Progenitor cell of endocrine pancreas (in vitro differentiated cells): ENCODE measurements at regions not wholly inside any gene's neighbourhood (a gene's known extent, or its start where the extent isn't known, plus 50 kb on each side); places are given as distances from the start of the nearest gene placed in this dataset.

Experiments
- DNase-seq: peaks from one replicate; pipeline ENCODE4 v3.0.0; 2021; ENCODE audit warnings: low spot score; ENCODE audit not compliant: unreplicated experiment
- H3K27ac Mint-ChIP-seq: 2 replicates; pipeline ENCODE4 v1.8.0; 2021; ENCODE audit warnings: mild to moderate bottlenecking, moderate library complexity, mixed read lengths
- H3K27me3 Mint-ChIP-seq: 2 replicates; pipeline ENCODE4 v1.8.0; 2021; ENCODE audit warnings: mixed read lengths
- H3K36me3 Mint-ChIP-seq: 2 replicates; pipeline ENCODE4 v1.8.0; 2022; ENCODE audit warnings: mixed read lengths; ENCODE audit not compliant: insufficient read depth
- H3K4me1 Mint-ChIP-seq: 2 replicates; pipeline ENCODE4 v1.8.0; 2021; ENCODE audit warnings: low read depth, mixed read lengths
- H3K4me3 Mint-ChIP-seq: 2 replicates; pipeline ENCODE4 v1.8.0; 2021; ENCODE audit warnings: low read depth, mild to moderate bottlenecking, moderate library complexity, mixed read lengths
- H3K9me3 Mint-ChIP-seq: 2 replicates; pipeline ENCODE4 v1.8.0; 2021; ENCODE audit warnings: low read depth, mixed read lengths
- CTCF ChIP-seq: fragments of 200-600 bp; sonication (generic); IDR thresholded peaks from one replicate; pipeline ENCODE4 v1.5.0; 2021; ENCODE audit warnings: antibody characterized with exemption, mild to moderate bottlenecking; ENCODE audit not compliant: unreplicated experiment

- TF ChIP-seq CTCF: no peak
- no peak for DNase-seq
- no peak overlapping the region for H3K27ac Mint-ChIP-seq
- no peaks in the 10 kb centered on the region for H3K27me3 Mint-ChIP-seq
- H3K4me1 Mint-ChIP-seq: no peaks in the 10 kb centered on the region
- no peak overlapping the region for H3K4me3 Mint-ChIP-seq
- H3K36me3 Mint-ChIP-seq: no peaks in the 10 kb centered on the region
- no peaks in the 10 kb centered on the region for H3K9me3 Mint-ChIP-seq
These were observed 530.7 kb downstream of the EPHB1 start for GRCh38 chr3:135325726-135326235.

GRCh38 chr3:135326851-135327250 lies 531.8 kb downstream of the EPHB1 start:
- no peak overlapping the region for H3K4me3 Mint-ChIP-seq
- H3K9me3 Mint-ChIP-seq: no peaks in the 10 kb centered on the region
- H3K27me3 Mint-ChIP-seq: no peaks in the 10 kb centered on the region
- no peaks in the 10 kb centered on the region for H3K4me1 Mint-ChIP-seq
- no peaks in the 10 kb centered on the region for H3K36me3 Mint-ChIP-seq
- TF ChIP-seq CTCF: no peak
- no peak for DNase-seq
- no peak overlapping the region for H3K27ac Mint-ChIP-seq

GRCh38 chr3:135328036-135328435 lies 533.0 kb downstream of the EPHB1 start:
- Mint-ChIP-seq H3K4me1 (no peaks in the 10 kb centered on the region), H3K27ac (no peak overlapping the region), H3K36me3 (no peaks in the 10 kb centered on the region), H3K9me3 (peaks cover 3% of the 10 kb centered on the region), H3K27me3 (no peaks in the 10 kb centered on the region), H3K4me3 (no peak overlapping the region)
- DNase-seq: no peak
- no peak for TF ChIP-seq CTCF

- no peak overlapping the region for H3K4me3 Mint-ChIP-seq
- H3K4me1 Mint-ChIP-seq: no peaks in the 10 kb centered on the region
- H3K27ac Mint-ChIP-seq: no peak overlapping the region
These were observed 534.4 kb downstream of the EPHB1 start for GRCh38 chr3:135329479-135329878.

GRCh38 chr3:135337192-135337591 lies 542.1 kb downstream of the EPHB1 start:
- no peaks in the 10 kb centered on the region for H3K36me3 Mint-ChIP-seq
- H3K4me1 Mint-ChIP-seq: no peaks in the 10 kb centered on the region
- H3K4me3 Mint-ChIP-seq: no peak overlapping the region
- no peak for DNase-seq
- H3K27me3 Mint-ChIP-seq: no peaks in the 10 kb centered on the region
- no peak for TF ChIP-seq CTCF
- no peak overlapping the region for H3K27ac Mint-ChIP-seq
- H3K9me3 Mint-ChIP-seq: peaks cover 1% of the 10 kb centered on the region

More at GRCh38 chr3:135329479-135329878, 534.4 kb downstream of the EPHB1 start:
- TF ChIP-seq CTCF: no peak
- peaks cover 3% of the 10 kb centered on the region for H3K9me3 Mint-ChIP-seq
- H3K27me3 Mint-ChIP-seq: no peaks in the 10 kb centered on the region
- DNase-seq: no peak
- H3K36me3 Mint-ChIP-seq: no peaks in the 10 kb centered on the region
